Superior temporal gyrus (tissue), 1 donor: ENCODE measurements at regions not wholly inside any gene's neighbourhood (a gene's known extent, or its start where the extent isn't known, plus 50 kb on each side); places are given as distances from the start of the nearest gene placed in this dataset.
"Not testable (repeated sequence)": the region's sequence is repeated elsewhere in the genome, so short reads cannot be mapped to it uniquely, and the experiment has no call there.

Experiments used
- DNase-seq: peaks from one replicate; pipeline ENCODE4 v3.0.0-alpha.2; 2016; ENCODE audit errors: extremely low spot score

DNA sequence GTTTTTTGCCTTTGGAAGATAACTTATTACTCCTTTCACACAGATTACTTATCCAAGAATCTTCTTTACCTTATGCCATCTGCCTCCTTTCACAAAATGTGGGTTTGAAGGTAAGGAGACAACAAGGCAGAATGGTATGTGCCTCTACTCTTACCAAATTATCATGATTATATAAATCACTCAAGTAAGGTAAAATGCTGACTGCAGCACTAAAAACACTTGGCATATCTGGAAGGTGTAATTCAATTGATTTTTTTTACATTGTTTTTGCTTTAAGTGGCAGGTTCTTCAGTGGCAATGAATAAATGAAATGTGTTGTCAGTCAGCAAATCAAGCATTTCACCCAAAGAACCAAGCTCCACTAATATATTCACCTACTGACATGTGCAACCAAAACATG is 346.1 kb downstream of the OMA1 start:
- DNase-seq = no peak

DNA sequence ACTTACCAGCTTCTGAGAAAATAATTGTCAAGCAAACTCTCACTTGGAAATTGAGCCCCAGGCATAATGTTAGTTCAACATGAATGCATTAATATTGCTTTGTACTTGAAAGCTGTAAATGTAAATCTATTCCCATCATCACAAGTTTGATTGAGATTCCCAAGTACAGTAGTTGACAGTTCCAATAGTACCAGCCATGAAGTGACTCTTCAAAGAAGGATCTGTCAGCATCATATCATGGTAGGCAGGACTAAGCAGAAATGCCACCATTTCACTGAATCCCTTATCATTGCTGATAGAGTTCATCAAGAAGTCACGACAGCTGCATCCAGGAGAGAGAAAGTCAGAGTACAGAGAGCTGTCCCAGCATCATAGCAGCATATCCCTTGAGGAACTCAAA is 348.7 kb downstream of the OMA1 start:
- DNase-seq = no peak

DNA sequence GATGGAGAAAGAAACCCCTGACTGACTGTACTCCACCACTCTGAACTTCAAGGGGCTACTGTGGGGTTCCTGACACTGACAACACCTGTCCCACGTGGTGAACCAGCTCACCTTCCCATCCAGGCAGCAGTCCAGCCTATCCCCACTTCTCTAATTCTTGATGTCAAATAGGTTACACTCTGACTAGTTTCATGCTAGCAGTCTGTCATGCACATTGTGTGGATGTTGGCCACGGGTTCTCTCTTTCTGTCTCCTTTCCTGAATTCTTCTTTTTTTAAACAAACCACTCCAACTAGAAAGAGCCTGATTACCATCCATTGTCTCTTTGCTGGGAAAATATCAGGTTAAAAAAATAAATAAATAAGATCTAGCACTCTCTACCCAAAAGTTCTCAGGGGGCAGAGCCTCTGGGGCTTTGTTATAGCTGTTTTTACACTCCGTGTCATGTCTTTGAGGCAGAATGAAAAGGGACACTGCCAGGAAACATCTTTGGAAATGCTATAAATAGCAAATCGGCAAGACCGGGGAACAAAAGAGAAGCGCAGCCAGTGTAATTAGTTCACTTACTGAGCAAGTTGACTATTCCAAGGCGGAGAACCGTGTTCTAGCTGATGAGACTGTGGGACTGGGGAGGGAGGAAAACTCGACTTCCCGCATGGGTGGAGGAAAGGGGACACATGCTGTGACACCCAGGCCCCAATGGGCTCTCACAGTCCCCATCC is 356.1 kb downstream of the OMA1 start:
- no peak for DNase-seq

DNA sequence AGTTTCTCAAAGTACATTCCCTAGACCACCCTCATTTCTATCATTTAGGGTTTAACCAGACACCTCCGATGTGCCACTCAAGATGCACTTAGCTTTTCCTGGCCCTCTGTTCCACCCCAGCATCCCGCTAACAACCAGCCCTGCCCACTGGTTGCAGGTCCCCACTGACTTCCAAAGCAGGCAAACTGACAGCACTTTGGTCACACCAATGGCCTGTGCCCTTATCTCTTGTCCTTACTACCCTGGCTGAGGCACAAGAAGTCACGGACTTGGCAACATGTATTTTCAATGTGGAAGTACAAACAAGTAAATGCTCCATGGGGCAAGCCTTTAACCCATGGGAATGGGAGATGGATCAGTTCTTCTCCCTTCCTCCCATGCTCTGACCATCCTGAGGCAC is 357.1 kb downstream of the OMA1 start:
- DNase-seq = no peak

DNA sequence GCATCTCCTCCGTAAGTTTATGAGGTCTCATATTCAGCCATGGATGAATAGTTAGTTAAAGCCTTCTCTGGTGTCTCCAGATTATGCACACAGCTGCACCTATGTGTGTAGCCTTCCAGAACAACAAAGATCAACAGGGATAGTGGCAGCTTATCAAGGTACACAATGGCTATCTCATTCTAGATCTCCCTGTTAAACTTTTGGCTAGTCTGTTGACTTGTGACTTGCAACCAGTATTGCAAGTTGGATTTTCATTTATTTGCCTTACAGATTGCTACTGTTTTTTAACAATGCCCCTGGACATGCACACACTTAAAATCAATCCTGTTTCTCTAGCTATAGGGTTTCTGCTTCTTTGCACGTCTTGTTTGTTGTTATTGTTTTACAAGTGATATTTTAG is 363.2 kb downstream of the OMA1 start:
- DNase-seq = no peak

DNA sequence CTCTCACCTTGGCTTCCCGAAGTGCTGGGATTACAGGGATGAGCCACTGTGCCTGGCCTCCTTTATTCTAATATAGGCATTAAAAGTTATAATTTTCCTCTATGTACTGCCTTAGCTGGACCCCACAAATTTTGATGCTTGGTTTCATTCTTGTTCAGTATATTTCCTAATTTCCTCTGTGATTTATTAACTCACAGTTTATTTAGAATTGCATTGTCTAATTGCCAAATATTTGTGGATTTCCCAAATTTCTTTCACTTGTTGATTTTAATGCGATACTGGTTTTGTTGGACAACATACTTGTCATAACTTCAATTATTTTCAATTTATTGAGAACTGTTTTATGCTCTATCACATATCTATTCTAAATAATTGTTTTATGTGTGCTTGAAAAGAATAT is 366.0 kb downstream of the OMA1 start:
- no peak for DNase-seq

DNA sequence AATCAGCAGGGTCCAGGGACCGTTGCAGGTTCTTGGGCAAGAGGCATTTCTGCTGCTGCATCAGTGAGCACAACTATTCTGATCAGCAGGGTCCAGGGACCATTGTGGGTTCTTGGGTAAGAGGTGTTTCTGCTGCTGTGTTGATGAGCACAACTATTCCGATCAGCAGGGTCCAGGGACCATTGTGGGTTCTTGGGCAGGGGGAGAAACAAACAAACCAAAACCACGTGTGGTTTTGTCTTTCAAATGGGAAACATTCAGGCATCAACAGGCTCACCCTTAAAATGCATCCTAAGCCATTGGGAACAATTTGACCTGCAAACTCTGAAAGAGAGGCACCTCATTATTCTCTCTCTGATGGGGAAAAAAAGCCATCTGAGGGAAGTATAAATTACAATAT is 377.4 kb downstream of the OMA1 start:
- not testable (repeated sequence) for DNase-seq

DNA sequence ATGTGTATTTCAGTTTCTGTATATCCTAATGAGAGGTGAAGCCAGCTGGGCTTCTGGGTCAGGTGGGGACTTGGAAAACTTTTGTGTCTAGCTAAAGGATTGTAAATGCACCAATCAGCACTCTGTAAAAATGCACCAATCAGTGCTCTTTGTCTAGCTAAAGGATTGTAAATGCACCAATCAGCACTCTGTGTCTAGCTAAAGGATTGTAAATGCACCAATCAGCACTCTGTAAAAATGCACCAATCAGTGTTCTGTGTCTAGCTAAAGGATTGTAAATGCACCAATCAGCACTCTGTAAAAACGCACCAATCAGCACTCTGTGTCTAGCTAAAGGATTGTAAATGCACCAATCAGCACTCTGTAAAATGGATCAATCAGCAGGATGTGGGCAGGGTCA is 379.4 kb downstream of the OMA1 start:
- not testable (repeated sequence) for DNase-seq

DNA sequence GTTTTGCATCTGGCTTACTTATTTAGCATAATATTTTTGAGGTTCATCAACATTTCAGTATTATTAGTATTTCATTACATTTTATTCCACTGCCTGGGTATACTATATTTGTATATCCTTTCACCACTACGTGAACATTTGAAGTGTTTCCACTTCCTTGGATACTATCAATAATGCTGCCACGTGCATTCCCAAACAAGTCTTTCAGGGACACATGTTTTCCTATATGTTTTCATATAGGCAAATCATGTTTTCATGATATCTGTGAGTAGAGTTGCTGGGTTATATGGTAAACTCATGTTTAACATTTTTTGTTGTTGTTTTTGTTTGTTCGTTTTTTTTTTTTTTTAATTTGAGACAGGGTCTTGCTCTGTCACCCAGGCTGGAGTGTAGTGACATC is 380.1 kb downstream of the OMA1 start:
- no peak for DNase-seq

DNA sequence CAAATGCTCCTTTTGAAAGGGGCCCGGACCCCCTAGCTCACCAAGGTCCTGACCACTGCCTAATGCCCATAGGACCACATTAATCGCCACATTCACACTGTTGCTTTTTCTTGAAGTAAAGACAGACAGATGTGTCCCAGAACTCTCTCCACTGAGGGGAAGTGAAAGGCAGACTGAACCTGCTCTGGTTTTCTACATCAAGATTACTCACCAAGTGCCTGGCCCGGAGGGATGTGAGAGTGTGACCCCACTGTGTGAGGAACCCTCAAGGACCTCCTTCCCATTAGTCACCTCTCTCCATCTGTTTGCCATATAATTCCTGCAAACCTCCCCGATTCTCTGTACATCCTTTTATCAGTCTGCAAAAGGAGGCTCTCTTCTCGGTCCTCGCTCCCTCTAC is 381.5 kb downstream of the OMA1 start:
- no peak for DNase-seq

DNA sequence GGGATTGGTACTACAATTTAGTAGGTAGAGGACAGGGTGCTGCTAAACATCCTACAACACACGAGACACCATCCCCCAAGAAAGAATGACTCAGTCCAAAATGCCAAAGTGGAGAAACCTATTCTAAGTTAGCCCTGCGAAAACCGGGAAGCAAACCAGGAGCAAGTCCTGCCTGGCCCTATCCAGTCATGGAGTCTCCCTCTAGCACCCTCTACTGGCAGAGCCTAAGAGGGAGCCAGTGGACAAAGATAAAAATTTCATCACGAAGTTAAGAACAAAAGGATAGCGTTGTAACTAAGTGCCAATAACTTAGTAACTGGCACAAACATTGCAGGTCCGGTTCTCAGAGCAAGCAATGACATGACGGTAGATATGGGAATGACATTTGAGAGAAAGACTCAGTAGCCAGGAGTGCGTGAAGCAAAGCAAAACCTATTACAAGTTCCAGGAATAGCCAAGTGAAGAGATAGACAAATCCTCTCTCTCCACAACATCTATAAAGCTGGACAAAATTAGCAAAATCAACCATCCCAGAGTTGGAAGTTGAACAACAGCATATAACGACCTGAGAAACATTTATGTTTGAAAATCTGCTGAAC is 383.5 kb downstream of the OMA1 start:
- peak; percentile 83 for DNase-seq

DNA sequence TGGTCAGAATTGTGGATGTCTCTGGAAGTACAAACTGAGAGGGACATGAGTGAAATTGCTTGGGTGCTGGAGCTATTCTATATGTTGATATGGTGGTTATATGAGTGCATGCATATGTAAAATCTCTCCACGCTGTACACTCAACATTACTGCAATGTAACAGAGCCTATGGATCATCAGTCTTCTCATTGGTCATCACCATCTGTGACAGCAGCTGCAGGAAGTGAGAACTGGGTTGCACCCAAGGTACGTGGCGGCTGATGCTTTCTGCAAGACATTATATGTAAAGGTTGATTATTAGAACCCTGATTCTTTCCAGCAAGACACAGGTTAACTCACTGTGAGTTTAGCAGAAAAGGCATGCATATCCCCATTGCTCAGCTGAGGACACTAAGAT is 387.1 kb downstream of the OMA1 start:
- no peak for DNase-seq

DNA sequence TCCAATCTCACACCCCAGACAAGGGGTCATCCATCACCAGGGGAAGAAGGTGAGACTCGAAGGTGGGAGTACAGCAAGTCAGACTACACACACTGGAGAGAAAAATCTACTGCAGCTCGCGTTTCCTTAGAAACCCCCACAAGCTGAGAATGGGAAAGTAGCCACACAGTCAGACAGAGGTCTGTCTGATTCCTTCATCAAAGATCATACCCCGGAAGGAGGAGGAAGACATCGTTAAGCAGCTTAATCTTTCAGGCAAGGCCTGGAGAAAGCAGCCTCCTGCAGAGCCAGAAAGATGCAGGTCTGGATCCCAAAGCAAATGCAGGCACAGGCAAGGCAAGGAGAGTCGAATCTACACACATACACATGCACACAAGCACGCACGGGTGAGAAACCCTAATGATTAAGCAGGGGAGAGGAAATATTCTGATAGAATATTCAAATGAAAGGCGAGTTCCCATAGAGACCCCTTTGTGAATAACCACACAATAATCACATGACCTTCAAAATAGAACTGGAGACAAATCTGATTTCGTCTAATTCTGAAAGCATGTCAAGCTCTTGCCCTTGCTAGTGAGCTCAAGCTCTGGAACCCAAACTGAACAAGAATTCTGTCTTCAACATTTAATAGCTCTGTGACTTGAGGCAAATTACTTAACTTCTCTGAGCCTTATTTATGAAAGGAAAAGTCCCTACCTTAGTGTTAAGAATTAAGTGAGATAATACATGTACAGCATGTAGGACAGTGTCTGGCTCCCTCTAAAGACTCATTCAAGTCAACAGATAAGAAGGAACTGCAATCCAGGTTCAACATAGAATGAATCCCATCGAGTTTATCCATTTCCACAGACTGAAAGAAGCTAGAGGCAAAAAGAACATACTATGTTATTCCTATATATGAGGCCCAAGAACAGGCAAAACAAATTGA is 387.8 kb downstream of the OMA1 start:
- no peak for DNase-seq

DNA sequence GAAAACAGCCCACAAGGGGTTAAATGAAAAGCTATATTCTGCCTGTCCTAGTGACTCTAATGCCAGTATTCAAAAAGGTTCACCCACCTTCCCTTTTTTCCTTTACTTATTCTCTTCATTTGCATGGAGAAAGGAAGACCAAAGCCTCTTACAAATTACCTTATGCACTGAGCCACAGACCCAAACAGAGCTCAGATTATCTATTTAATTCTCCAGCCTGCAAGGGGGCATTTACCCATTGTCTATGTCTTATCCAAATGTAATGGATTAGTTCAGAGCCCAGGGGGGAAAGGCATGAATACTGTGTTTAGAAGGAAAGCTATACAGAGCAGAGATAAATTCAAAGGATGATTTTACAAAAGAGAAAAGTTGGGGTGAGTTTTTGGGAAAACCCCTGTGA is 388.5 kb downstream of the OMA1 start:
- no peak for DNase-seq

DNA sequence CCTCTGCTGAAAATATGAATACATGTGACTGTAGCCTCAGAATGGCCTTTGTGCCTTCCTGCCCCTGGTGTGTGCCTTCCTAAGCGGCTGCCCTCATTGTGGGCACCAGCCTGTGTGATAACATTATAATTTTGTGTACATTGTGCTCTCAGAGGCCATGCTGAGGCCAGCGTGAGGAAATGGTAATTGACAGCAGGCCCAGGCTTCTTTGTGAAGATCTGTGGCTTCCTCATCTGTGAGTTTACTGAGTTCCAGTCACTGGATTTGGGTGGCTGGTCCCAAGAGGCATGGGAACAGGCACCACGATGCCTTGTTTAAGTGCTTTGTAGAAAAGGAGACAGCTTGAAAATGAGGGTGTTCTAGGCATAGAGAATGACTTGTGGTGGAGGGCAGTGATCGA is 389.3 kb downstream of the OMA1 start:
- no peak for DNase-seq

DNA sequence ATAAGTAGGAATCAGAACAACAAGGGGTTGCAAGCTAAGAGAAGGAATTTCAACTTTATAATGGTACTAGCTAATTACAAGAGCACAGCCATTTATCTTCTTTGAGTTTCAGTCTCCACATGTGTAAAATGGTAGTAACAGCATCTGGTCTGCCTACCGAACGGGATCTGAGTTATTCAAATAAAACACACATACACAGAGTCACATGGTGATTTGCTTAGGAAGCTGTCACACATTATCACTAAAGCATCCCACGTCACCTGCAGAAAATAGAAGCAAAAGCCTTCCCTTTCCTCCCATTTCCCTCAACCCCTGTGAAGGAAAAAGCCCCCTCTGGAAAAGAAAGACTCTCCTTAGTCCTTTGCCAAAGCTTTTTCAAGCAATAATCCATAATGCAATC is 389.7 kb downstream of the OMA1 start:
- DNase-seq = no peak

DNA sequence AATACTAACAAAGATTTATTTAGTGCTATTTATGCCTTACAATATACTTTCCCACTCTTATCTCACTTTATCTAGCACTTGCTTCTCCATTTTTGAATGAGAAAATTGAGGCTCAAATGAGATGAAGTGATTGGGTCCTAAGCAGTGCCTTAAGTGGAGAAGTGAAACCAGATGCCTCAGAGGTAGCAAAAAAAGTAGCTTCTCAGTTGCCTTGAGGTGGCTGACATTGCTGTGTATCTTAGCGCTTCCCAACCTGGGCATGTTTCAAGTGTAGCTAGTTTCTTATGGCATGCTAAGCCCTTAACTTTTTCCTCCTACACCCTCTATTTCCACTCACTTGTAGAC is 390.4 kb downstream of the OMA1 start:
- no peak for DNase-seq

DNA sequence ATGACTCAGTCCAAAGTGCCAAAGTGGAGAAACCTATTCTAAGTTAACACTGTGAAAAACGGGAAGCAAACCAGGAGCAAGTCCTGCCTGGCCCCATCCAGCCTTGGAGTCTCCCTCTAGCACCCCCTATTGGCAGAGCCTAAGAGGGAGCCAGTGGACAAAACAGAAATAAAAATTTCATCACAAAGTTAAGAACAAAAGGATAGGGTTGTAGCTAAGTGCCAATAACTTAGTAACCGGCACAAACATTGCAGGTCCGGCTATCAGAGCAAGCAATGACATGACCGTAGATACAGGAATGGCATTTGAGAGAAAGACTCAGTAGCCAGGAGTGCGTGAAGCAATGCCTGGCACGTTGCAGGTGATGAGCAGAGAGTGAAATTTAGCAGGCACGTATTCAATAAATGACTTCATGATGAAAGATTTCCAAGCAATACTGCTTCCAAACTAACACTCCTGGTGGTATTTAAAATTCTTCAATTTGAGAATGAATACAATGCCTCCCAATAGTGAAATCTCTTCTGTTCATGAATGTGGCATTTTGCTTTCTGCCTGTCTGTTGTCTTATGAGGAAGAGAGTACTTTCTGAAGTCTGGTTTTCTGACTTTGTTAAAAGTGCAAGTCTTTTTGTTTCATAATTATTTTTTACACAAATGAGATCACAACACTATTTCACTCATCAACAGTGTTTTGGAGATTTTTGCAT is 391.0 kb downstream of the OMA1 start:
- DNase-seq = no peak

DNA sequence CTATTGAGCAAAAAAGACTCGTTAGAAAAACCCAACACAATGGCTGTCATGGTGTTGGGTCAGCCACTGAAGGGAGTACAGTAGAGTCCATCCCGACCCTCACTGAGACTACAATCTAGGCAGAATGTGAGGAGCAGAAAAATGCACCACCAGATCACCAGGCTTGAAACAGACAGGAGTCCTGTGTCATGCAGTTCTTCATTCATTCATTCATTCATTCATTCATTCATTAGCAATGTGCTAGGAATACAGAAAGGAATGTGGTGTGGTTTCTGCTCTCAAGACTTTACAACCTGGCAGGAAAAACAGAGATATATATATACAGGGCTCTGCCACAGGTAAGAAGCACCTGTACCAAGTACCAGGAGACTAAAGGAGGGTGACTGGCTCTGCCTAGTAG is 392.3 kb downstream of the OMA1 start:
- no peak for DNase-seq

DNA sequence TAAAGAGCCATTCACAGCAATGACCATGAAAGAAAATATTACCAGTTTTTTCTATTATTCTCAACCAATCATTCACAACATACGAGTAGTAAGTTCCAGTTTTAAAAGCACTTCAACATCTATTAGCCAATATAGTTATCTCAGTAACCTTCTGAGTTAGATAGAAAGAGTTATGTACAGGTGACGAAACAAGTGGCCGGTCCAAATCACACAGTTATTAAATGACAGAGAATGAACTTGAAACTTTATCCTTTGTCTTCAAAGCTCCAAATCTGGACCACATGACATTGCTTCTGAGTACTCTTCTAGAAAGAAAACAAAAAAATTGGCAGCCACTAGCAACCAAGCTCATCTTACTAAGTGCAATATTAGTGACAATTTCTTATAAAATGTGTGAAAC is 393.8 kb downstream of the OMA1 start:
- DNase-seq = no peak

DNA sequence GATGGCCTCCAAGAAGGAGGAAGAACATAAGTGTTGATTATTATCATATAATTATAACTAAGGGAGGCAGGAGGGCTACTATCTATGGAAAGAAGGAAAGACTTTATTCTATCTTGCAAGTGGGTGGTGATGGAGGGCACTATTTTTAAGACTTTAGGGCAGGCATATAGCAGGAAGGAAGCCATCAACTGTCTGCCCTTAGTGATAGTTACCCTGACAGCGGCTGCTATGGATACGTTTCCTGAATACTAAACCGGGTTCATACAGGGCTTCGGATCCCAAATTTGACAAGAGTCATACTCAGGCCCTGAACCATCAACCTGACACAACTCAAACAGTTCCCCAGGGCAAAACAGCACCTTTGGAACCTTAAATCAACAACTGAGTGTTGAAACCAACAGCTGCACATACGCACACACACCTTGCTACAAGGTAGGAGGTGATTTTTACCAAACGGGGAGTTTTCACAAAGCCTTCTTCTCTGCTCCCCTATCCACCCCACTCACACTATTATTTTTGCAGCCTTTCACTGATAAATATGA is 397.2 kb downstream of the OMA1 start:
- no peak for DNase-seq

DNA sequence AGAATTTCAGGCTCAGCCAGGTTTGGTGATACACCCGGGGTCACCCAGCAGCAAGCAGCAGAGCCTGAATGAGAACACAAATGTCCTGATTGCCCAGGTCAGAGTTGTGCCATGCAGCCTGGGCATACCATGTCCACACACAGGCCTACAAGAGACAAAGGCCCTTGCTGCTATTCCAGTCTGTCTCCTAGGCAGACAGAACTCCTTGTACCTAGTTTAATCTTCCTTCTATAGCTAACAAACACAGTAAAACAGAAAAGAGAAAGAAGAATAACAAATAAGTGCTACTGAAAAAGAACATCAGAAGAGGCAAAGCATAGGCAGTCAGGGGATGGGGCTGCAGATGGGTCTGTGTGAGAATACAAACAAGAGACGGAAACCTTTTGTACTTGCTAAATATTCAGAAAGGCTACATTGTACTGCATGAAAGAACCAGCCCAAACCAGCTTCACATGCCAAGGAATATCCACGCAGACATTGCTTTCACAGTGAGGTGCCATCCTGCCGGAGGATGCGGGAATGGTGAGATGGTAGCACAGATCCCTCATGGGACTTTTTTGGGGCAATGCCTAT is 401.7 kb downstream of the OMA1 start:
- no peak for DNase-seq
